MCF 10A (cell line): ENCODE measurements at regions not wholly inside any gene's neighbourhood (a gene's known extent, or its start where the extent isn't known, plus 50 kb on each side); places are given as distances from the start of the nearest gene placed in this dataset.

Experiments used
- BruUV-seq: library from RNA; stranded (reverse); fragments of 400-500 nt; replicated peaks from 2 replicates; lab custom pipeline; 2021; lab: Mats Ljungman, UMichigan
- CTCF ChIA-PET: fragments of 300-600 bp; sonication (Branson Sonifier 250); formaldehyde crosslinking; extraction: SDS; loops from one replicate; lab custom pipeline; 2021; ENCODE audit warnings: antibody characterized with exemption, inconsistent platforms; lab: Yijun Ruan, JAX
- POLR2A ChIA-PET: fragments of 300-600, 350-650 bp; sonication (Branson Sonifier 250); formaldehyde crosslinking; extraction: SDS; loops from one replicate; lab custom pipeline; 2020; ENCODE audit warnings: antibody characterized with exemption, inconsistent platforms; lab: Yijun Ruan, JAX
- DNase-seq: peaks from one replicate; pipeline ENCODE4 v3.0.0-alpha.2; 2018; ENCODE audit not compliant: unreplicated experiment
- H3K27ac Mint-ChIP-seq: one replicate; pipeline ENCODE4 v1.8.0; 2022; ENCODE audit warnings: mild to moderate bottlenecking, low read depth, mixed read lengths; ENCODE audit not compliant: unreplicated experiment
- H3K27me3 Mint-ChIP-seq: one replicate; pipeline ENCODE4 v1.8.0; 2022; ENCODE audit warnings: mixed read lengths; ENCODE audit not compliant: insufficient read depth, unreplicated experiment
- H3K36me3 Mint-ChIP-seq: one replicate; pipeline ENCODE4 v1.8.0; 2022; ENCODE audit warnings: mild to moderate bottlenecking, moderate library complexity, mixed read lengths; ENCODE audit not compliant: insufficient read depth, unreplicated experiment
- H3K4me1 Mint-ChIP-seq: one replicate; pipeline ENCODE4 v1.8.0; 2022; ENCODE audit warnings: mixed read lengths; ENCODE audit not compliant: insufficient read depth, unreplicated experiment
- H3K4me3 Mint-ChIP-seq: one replicate; pipeline ENCODE4 v1.8.0; 2022; ENCODE audit warnings: mild to moderate bottlenecking, moderate library complexity, mixed read lengths; ENCODE audit not compliant: unreplicated experiment
- H3K9me3 Mint-ChIP-seq: one replicate; pipeline ENCODE4 v1.8.0; 2022; ENCODE audit warnings: mixed read lengths; ENCODE audit not compliant: unreplicated experiment
- CTCF ChIP-seq: fragments of 200-600 bp; IDR thresholded peaks from one replicate; pipeline ENCODE4 v1.8.0; 2022; ENCODE audit warnings: antibody characterized with exemption, mild to moderate bottlenecking; ENCODE audit not compliant: unreplicated experiment
- intact Hi-C: fragments of 100-400 bp; cut with micrococcal nuclease; formaldehyde crosslinking; loops from 2 replicates; pipeline ENCODE4 v1.14.1; 2022

GRCh38 chr6:8872589-8872988 lies 437.2 kb upstream of the SLC35B3 start:
- ChIA-PET POLR2A (no interaction called here), CTCF (no interaction called here)
- no peak for TF ChIP-seq CTCF
- H3K27me3 Mint-ChIP-seq: no peaks in the 10 kb centered on the region
- H3K36me3 Mint-ChIP-seq: no peaks in the 10 kb centered on the region
- no peaks in the 10 kb centered on the region for H3K4me1 Mint-ChIP-seq
- intact Hi-C loops: no loop called here
- DNase-seq: no peak
- H3K9me3 Mint-ChIP-seq: no peaks in the 10 kb centered on the region
- no peak overlapping the region for H3K4me3 Mint-ChIP-seq
- no peak overlapping the region for H3K27ac Mint-ChIP-seq
- BruUV-seq: no TSS peak

GRCh38 chr6:8865451-8865850 lies 430.1 kb upstream of the SLC35B3 start:
- H3K36me3 Mint-ChIP-seq: no peaks in the 10 kb centered on the region
- H3K27ac Mint-ChIP-seq: no peak overlapping the region
- intact Hi-C loops: no loop called here
- no peaks in the 10 kb centered on the region for H3K27me3 Mint-ChIP-seq
- TF ChIP-seq CTCF: no peak
- ChIA-PET CTCF (no interaction called here), POLR2A (no interaction called here)
- no peaks in the 10 kb centered on the region for H3K4me1 Mint-ChIP-seq
- no peak overlapping the region for H3K4me3 Mint-ChIP-seq
- DNase-seq: no peak
- H3K9me3 Mint-ChIP-seq: no peaks in the 10 kb centered on the region
- no TSS peak for BruUV-seq

GRCh38 chr6:8860671-8861070 lies 425.3 kb upstream of the SLC35B3 start:
- no peak for TF ChIP-seq CTCF
- DNase-seq: no peak
- POLR2A ChIA-PET: no interaction called here
- no peaks in the 10 kb centered on the region for H3K4me1 Mint-ChIP-seq
- H3K9me3 Mint-ChIP-seq: no peaks in the 10 kb centered on the region
- intact Hi-C loops: no loop called here
- no peak overlapping the region for H3K27ac Mint-ChIP-seq
- no TSS peak for BruUV-seq
- H3K27me3 Mint-ChIP-seq: no peaks in the 10 kb centered on the region
- no peak overlapping the region for H3K4me3 Mint-ChIP-seq
- CTCF ChIA-PET: interaction anchor here (0.6 kb wide), 1 partner anchor 1618 kb away, joined by 3 read pairs; no protein-coding TSS in a partner anchor
- no peaks in the 10 kb centered on the region for H3K36me3 Mint-ChIP-seq

GRCh38 chr6:8859501-8859900 lies 424.2 kb upstream of the SLC35B3 start:
- H3K36me3 Mint-ChIP-seq: no peaks in the 10 kb centered on the region
- POLR2A ChIA-PET: interaction anchor here (0.7 kb wide), 1 partner anchor 14 kb away, joined by 3 read pairs; no protein-coding TSS in a partner anchor
- CTCF ChIA-PET: interaction anchor here (0.7 kb wide), 1 partner anchor 1222 kb away, joined by 3 read pairs; no protein-coding TSS in a partner anchor
- no peak overlapping the region for H3K27ac Mint-ChIP-seq
- no peak for TF ChIP-seq CTCF
- intact Hi-C loops: no loop called here
- H3K4me3 Mint-ChIP-seq: no peak overlapping the region
- DNase-seq: no peak
- no peaks in the 10 kb centered on the region for H3K4me1 Mint-ChIP-seq
- H3K9me3 Mint-ChIP-seq: no peaks in the 10 kb centered on the region
- BruUV-seq: no TSS peak
- H3K27me3 Mint-ChIP-seq: no peaks in the 10 kb centered on the region
